Stimulated activated CD8-positive, alpha-beta memory T cell treated with anti-CD3 and anti-CD28 coated beads, Interleukin-12 subunit alpha, Interleukin-12 subunit beta, amount 100 ng/mL, for 1 hour (primary cell): ENCODE measurements at regions not wholly inside any gene's neighbourhood (a gene's known extent, or its start where the extent isn't known, plus 50 kb on each side); places are given as distances from the start of the nearest gene placed in this dataset.
"Not testable (repeated sequence)": the region's sequence is repeated elsewhere in the genome, so short reads cannot be mapped to it uniquely, and the experiment has no call there.

ENCODE experiments used
- DNase-seq: peaks from one replicate; pipeline ENCODE4 v3.0.0-alpha.2; 2020; ENCODE audit warnings: low read depth

DNA sequence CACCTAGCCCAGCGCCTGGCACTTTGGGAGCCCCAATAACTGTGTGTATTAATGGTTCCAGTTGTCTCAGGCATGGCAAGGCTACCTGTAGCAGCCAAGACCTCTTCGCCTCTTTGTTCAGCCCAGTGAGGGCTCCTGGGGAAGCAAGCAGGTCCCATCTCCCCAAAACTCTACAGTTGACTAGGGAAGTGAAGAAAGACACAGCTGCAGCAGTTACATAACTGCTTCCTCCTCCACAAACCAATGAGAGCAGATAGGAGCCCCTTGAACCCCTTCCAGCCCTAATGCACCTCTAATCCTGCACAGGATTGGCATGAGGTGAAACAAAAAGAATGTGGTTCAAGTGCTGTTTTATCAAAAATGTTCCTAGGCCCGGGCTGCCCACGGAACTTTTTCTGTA, 100.5 kb downstream of the SYF2 start:
- DNase-seq: no peak

DNA sequence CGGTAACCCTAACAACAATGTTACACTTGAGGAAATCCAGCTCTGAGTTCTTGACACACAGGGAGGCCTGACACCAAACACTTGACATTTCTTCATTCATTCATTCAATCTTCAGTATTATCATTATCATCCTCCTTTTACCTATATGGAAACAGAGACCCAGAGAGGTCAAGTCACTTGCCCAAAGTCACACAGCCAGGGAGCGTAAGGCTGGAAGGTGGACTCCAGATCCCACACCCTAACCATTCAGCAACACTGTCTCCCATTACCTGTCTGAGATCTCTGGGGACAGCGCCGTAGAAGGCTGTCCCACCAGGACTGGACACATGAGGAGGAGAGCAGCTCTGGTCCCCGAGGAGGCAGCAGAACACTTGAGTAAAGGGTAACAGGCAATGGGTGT, 101.4 kb downstream of the SYF2 start:
- no peak for DNase-seq

GRCh38 chr1:25129380-25129779, 102.9 kb downstream of the SYF2 start:
- DNase-seq: no peak

GRCh38 chr1:25128121-25128621, 104.1 kb downstream of the SYF2 start:
- no peak for DNase-seq

- DNase-seq: no peak
Observed at GRCh38 chr1:25126562-25126961, 105.7 kb downstream of the SYF2 start.

GRCh38 chr1:25123551-25123950, 108.8 kb downstream of the SYF2 start:
- DNase-seq: no peak

GRCh38 chr1:25122747-25123146, 109.6 kb downstream of the SYF2 start:
- no peak for DNase-seq

DNA sequence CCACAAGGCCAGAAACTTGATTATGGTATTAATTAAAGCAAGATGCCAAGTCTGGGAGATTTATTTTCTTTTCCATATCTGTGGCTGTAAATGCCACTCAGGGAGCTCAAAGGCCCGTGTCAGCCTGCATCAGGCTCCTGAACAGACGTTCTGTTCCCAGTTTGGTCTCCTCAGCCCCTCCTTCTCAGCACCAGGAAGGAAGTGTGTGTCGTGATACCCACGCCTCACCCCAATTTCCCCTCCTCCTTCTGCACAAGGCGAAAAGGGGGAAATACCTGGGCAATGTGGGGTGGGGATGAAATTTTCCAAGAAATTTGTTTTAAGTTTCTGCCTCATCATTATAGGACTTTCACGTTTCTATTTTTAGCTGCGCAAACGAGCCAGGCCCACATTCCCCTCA, 112.0 kb downstream of the SYF2 start:
- DNase-seq: no peak

DNA sequence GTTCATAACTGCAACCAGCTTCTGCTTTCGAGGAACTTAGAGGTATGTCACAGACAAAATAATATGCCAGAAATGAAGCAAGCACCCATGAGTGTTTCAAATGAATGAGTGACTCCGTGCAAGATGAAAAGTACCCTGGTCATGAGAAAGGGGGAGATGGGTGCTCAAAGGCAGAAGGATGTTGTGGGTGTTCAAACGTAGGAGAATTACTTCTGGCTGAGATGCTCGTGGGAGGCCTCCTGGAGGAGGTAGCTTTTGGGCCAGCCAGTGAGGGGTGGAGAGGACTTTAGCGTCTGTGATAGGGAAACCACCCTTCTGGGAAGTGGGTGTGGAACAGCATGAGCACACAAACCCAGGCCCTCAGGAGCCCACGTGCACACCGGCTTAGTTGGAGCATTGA, 113.8 kb downstream of the SYF2 start:
- no peak for DNase-seq

- DNase-seq: no peak
Observed at GRCh38 chr1:25117233-25117823, 115.0 kb downstream of the SYF2 start.

- DNase-seq: no peak
Observed at GRCh38 chr1:25116832-25117231, 115.5 kb downstream of the SYF2 start.

- not testable (repeated sequence) for DNase-seq
Observed at GRCh38 chr1:25116117-25116516, 116.2 kb downstream of the SYF2 start.

- no peak for DNase-seq
Observed at GRCh38 chr1:25113731-25114130, 118.6 kb downstream of the SYF2 start.

DNA sequence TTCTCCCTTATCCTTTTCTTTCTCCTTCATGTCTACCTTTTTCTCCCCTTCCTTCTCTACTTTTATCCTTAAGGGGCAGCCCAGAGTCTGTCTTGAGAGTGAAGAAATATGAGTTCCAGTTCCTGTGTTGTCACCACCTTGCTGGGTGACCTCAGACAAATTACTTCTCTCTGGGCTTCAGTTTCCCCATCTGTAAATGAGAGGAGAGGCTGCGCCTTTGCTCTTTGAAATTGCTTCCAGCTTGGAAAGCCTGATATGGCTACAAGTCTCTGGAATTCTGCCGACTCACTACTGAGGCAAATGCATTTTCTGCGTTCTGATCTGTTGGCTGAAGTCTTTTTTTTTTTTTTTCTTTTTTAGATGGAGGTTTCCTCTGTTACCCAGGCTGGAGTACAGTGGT, 119.2 kb downstream of the SYF2 start:
- DNase-seq: no peak

DNA sequence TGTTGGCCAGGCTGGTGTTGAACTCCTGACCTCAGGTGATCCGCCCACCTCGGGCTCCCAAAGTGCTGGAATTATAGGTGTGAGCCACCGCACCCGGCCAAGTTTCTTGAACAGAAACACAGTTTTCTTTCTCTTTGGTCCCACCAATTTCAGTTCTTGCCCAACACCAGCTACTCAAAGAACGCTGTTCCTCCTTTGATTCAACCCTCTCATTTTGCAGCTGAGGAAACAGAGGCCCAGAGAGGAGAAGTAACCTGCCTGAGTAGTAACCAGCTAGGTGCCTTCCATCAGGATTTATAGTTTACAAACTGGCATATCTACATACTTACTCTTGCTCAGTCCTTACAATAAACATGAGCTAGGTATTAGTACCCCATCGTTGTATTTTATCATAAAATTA, 119.9 kb downstream of the SYF2 start:
- DNase-seq: no peak

DNA sequence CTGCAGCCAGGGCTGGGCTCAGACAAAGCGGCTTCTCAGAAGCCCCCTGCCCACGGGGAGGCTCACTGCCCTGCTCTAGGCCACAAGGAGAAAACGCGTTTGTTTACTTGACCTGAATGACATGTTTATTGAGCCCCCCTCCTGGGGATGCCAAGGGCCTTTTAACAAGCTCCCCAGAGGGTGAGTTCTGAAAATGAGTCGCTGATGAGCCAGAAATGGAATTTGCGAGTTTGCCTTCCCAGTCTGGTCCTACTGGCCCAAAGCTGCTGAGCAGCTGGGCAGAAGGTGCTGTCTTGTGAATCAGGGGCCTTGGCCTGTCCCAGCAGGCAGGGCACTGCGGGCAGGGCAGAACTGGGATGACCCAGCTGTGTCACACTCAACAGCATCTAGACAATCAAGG, 120.6 kb downstream of the SYF2 start:
- DNase-seq: no peak

DNA sequence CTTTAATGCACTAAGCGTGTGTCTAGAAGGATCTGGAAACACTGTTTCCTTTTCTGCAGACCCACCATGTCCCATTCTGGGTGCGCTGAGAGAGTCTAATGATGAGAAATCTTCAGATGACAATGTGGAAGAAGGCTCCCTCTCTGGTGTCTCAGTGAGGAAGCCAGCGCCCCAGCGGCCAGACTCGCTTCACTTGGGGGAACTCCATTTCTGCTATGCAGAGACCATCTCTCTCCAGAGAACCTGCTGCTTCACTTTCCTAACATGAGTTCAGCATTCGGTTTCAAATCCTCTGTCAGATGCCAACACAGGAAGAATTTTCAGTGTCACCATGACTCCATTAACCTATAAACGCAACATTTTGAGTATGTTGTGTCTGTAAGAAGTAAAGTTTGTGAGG, 121.8 kb downstream of the SYF2 start:
- no peak for DNase-seq

DNA sequence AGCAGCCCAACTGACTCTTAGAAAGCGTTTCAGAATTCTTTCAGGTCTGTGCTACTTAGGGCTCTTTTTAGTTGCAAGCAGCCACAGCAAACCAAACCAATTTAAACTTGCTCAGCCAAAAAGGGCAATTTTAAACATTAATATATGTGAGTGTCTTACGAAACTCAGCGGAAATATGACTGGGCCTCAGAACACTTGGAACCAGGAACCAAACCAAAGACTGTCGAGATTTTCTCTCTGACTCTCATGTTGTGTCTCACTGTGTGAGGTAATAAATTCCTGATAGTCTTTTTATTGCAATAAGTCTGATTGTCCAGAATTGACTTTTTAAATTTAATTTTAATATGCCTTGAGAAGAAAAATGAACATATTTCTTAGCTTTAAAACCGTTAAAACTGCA, 122.3 kb downstream of the SYF2 start:
- no peak for DNase-seq

GRCh38 chr1:25109531-25109951, 122.8 kb downstream of the SYF2 start:
- DNase-seq: no peak

GRCh38 chr1:25107643-25108010, 124.7 kb downstream of the SYF2 start:
- DNase-seq: no peak

GRCh38 chr1:25106976-25107642, 125.2 kb downstream of the SYF2 start:
- DNase-seq: no peak

DNA sequence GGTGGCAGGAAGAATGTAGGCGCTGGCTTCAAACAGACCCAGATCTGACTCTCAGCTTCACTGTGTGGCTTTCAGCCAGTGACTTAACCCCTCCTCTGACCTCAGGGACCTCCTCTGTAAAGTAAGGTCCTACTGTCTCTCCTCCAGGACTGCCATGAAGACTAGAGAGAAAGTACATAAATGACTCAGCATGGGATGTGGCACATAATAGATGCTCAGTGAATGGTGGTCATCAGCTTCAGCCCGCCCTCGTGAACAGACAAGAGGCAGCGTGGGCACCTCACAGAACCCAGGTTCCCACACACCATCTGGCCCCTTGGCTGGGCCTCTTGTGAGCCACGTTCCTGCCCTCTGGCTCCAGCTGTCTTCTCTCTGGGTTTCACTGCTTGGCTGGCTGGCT, 126.0 kb downstream of the SYF2 start:
- DNase-seq: no peak

DNA sequence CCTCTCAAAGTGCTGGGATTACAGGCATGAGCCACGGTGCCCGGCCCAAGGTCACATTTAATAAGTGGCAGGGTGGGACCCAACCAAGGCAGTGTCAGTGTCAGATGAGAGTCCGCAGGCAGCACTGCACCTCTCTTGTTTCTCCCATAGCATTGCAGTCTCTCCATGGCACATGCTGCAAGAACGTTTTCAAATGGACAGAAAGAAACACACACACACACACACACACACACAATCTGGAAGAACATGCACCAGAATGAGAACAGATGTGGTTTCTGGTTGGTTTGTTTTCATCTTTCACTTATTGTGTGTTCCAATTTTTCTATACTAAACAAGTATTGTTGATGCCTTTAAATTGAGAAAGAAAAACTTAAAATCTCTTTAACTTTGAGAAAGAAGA, 126.5 kb downstream of the SYF2 start:
- DNase-seq: no peak

DNA sequence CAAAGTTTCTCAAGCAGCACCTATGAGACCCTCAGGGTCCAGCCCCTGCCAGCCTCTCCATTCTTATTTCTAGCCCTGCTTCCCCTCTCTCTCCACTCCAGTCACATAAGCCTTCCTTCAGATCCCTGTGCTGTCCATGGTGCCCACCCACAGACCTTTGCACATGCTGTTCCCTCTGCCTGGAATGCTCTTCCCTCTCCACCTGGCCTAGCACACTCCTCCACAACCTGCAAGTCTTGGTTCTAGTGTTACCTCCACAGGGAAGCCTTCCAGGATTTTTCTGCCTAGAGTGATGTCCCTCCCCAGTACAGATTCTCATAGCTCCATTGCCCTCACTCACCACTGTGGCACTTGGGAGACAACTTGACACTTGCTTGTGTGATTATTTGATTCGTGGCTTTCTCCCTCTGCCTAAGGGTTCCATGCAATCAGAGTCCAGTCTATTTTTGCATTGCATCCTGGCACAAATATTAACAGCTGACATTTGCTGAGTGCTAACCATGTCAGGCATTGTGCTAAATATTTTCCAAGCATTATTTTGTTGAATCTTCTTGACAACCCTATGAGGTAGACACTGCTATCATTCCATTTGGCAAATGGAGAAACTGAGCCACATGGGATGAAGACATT, 127.3 kb downstream of the SYF2 start:
- DNase-seq: no peak
